Large intestine (tissue), 3 donors: ENCODE measurements at regions not wholly inside any gene's neighbourhood (a gene's known extent, or its start where the extent isn't known, plus 50 kb on each side); places are given as distances from the start of the nearest gene placed in this dataset.

Source experiments
- DNase-seq, 2 donors: peaks; one replicate each; pipeline versions ENCODE4 v3.0.0 to v3.0.0-alpha.2; 2013
- H3K27ac ChIP-seq: one replicate; pipeline ENCODE4 v1.5.1; 2013; ENCODE audit warnings: low read length
- H3K27me3 ChIP-seq: 2 replicates; pipeline ENCODE4 v1.6.1; 2013; ENCODE audit warnings: low read length; ENCODE audit not compliant: control insufficient read depth, insufficient read depth
- H3K36me3 ChIP-seq: 2 replicates; pipeline ENCODE4 v1.6.1; 2013; ENCODE audit warnings: low read length; ENCODE audit not compliant: control insufficient read depth, insufficient read depth
- H3K4me1 ChIP-seq: one replicate; pipeline ENCODE4 v1.6.1; 2013; ENCODE audit warnings: low read length; ENCODE audit not compliant: control insufficient read depth, insufficient read depth
- H3K4me3 ChIP-seq: one replicate; pipeline ENCODE4 v1.5.1; 2013; ENCODE audit warnings: low read length
- H3K9me3 ChIP-seq: one replicate; pipeline ENCODE4 v1.6.1; 2013; ENCODE audit warnings: mild to moderate bottlenecking, low read depth, low read length, moderate library complexity; ENCODE audit not compliant: control insufficient read depth
- WGBS: methylation state at CpG from one replicate; pipeline ENCODE4 v1.1.5; 2013; ENCODE audit warnings: low lambda C conversion rate; ENCODE audit not compliant: insufficient coverage; 5-methylcytosine and 5-hydroxymethylcytosine counted together

DNA sequence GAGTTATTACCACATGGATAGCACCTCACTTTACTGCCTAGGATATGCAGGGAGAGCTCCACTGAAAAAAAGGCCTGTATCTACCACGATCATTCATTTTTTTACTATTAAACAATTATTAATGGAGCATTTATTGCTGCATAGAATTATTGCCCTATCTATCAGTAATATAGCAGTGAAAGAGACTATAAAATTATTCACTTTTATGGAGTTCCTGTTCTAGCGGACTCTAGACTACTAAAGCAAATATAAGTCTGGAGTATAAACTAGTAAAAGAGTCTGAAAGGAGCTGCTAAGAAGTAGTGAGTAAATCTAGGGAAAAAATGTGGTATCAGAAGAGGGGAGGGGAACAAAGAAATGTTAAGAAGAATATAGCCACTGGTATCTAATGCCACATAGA is 150.4 kb upstream of the CYLC2 start:
- no peak overlapping the region for H3K4me3 ChIP-seq
- peaks cover 32% of the 10 kb centered on the region for H3K4me1 ChIP-seq
- H3K36me3 ChIP-seq = no peaks in the 10 kb centered on the region
- 32% methylated on average over 2 of the region's 2 CpGs for WGBS
- H3K9me3 ChIP-seq = no peaks in the 10 kb centered on the region
- H3K27me3 ChIP-seq = no peaks in the 10 kb centered on the region
- H3K27ac ChIP-seq = peak overlapping the region; percentile 49
- peak in 1 of 2 donors; percentile 65 for DNase-seq

- peak; percentile 25 to 65 for DNase-seq
- 10% methylated on average over 2 of the region's 2 CpGs for WGBS
- Histone ChIP-seq H3K9me3 (no peaks in the 10 kb centered on the region), H3K27ac (peak overlapping the region; percentile 55), H3K4me3 (no peak overlapping the region), H3K36me3 (no peaks in the 10 kb centered on the region), H3K27me3 (no peaks in the 10 kb centered on the region), H3K4me1 (peaks cover 32% of the 10 kb centered on the region)
Observed at GRCh38 chr9:102842423-102842822, 152.7 kb upstream of the CYLC2 start.

DNA sequence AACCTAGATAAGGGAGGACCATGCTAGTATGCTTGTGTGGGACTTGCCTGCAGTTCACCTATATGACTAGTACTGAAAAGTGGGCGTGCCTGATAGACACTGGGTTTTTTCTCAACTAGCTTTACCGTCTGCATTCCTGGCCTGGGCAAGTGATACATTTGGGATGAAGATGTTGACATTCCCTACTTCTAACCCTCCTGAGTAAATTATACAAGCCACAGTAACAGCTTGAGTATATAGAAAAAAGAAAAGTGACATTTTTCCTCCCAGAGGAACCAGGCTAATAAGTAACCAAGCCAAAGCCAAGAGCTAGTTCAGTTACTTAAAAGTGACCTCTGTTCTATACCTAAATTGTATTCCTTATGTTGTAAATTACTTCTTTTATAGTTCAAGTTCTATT is 153.8 kb upstream of the CYLC2 start:
- no peaks in the 10 kb centered on the region for H3K36me3 ChIP-seq
- WGBS = no CpG with 5 or more reads among the region's 2 CpGs
- H3K27me3 ChIP-seq = no peaks in the 10 kb centered on the region
- H3K9me3 ChIP-seq = no peaks in the 10 kb centered on the region
- peak in 1 of 2 donors; percentile 61 for DNase-seq
- H3K4me1 ChIP-seq = peaks cover 32% of the 10 kb centered on the region
- peak overlapping the region; percentile 55 for H3K27ac ChIP-seq
- no peak overlapping the region for H3K4me3 ChIP-seq

DNA sequence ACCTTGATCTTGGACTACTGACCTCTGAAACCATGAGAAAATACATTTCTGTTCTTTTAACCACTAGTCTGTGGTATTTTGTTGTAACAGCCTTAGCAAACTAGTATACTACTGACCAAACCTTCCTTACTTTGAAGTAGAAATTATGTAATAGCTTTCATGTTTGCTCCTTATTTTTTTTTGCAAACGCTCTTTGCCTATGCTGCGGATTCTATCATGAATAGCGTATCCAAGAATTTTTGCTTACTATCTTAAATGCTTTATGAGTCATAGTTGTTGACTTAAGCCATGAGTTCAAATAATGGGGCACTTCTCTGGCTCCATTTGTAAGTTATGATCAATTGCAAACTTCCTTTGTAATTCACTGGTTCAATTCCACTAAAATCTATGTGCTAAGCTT is 154.8 kb upstream of the CYLC2 start:
- Histone ChIP-seq H3K36me3 (no peaks in the 10 kb centered on the region), H3K27me3 (no peaks in the 10 kb centered on the region), H3K9me3 (no peaks in the 10 kb centered on the region), H3K27ac (peak overlapping the region; percentile 55), H3K4me3 (no peak overlapping the region), H3K4me1 (peaks cover 32% of the 10 kb centered on the region)
- no CpG with 5 or more reads among the region's 3 CpGs for WGBS
- peak in 1 of 2 donors; percentile 51 for DNase-seq

- no peaks in the 10 kb centered on the region for H3K4me1 ChIP-seq
- no peak for DNase-seq
- no peaks in the 10 kb centered on the region for H3K9me3 ChIP-seq
- no peaks in the 10 kb centered on the region for H3K36me3 ChIP-seq
- 86% methylated on average over 2 of the region's 3 CpGs for WGBS
- H3K27me3 ChIP-seq = no peaks in the 10 kb centered on the region
- no peak overlapping the region for H3K4me3 ChIP-seq
- no peak overlapping the region for H3K27ac ChIP-seq
Observed at GRCh38 chr9:102832814-102833213, 162.3 kb upstream of the CYLC2 start.

GRCh38 chr9:102796244-102796643 is 198.9 kb upstream of the CYLC2 start:
- DNase-seq = peak in 1 of 2 donors; percentile 27
- WGBS = no CpG with 5 or more reads among the region's 5 CpGs
- no peaks in the 10 kb centered on the region for H3K4me1 ChIP-seq
- H3K9me3 ChIP-seq = no peaks in the 10 kb centered on the region
- no peaks in the 10 kb centered on the region for H3K36me3 ChIP-seq
- H3K27me3 ChIP-seq = no peaks in the 10 kb centered on the region
- no peak overlapping the region for H3K4me3 ChIP-seq
- H3K27ac ChIP-seq = peak overlapping the region; percentile 51

DNA sequence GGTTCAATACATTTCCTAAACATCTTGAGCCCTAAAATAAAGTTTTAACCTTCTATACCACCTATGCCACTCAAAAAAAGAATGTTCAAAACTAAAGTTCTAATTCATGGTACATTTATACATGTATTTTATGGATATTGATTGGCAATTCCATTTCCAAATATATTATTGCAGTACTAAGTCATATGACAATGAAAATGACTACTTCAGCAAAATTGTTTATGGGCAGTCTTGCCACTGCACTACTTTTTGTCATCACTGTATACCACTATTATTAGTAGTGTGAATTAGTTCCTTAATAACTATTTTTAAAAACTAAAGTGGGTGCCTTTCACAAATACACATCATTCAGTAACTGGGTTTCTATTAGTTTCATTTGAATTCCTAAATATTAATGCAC is 199.6 kb upstream of the CYLC2 start:
- H3K4me1 ChIP-seq = no peaks in the 10 kb centered on the region
- no peak for DNase-seq
- no peak overlapping the region for H3K27ac ChIP-seq
- no peaks in the 10 kb centered on the region for H3K27me3 ChIP-seq
- no peaks in the 10 kb centered on the region for H3K9me3 ChIP-seq
- H3K4me3 ChIP-seq = no peak overlapping the region
- no peaks in the 10 kb centered on the region for H3K36me3 ChIP-seq

GRCh38 chr9:102779356-102779755 is 215.8 kb upstream of the CYLC2 start:
- Histone ChIP-seq H3K27ac (no peak overlapping the region), H3K27me3 (no peaks in the 10 kb centered on the region)

GRCh38 chr9:102778746-102779145 is 216.4 kb upstream of the CYLC2 start:
- 56% methylated on average over 4 of the region's 4 CpGs for WGBS

More at GRCh38 chr9:102779356-102779755, 215.8 kb upstream of the CYLC2 start:
- Histone ChIP-seq H3K4me3 (no peak overlapping the region), H3K4me1 (no peaks in the 10 kb centered on the region), H3K36me3 (no peaks in the 10 kb centered on the region), H3K9me3 (no peaks in the 10 kb centered on the region)
- no peak for DNase-seq

DNA sequence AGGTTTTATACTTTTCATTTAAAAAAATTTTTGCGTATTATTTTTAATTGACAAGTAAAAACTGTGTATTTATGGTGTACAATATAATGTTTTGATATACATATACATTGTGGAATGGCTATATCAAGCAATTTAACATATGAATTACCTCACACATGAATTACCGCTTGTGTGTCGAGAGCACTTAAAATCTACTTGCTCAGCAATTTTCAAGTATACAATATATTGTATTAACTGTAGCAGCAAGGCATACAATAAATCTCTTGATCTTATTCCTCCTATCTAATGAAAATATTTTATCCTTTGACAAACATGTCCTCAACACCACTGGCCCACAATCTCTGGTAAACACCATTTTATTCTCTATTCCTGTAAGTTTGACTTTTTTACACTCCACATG is 224.4 kb upstream of the CYLC2 start:
- no peaks in the 10 kb centered on the region for H3K27me3 ChIP-seq
- no peaks in the 10 kb centered on the region for H3K4me1 ChIP-seq
- WGBS = 100% methylated on average over 2 of the region's 3 CpGs
- H3K4me3 ChIP-seq = no peak overlapping the region
- DNase-seq = no peak
- no peak overlapping the region for H3K27ac ChIP-seq
- H3K36me3 ChIP-seq = no peaks in the 10 kb centered on the region
- H3K9me3 ChIP-seq = no peaks in the 10 kb centered on the region

More at GRCh38 chr9:102778746-102779145, 216.4 kb upstream of the CYLC2 start:
- Histone ChIP-seq H3K27ac (no peak overlapping the region), H3K4me1 (no peaks in the 10 kb centered on the region), H3K36me3 (no peaks in the 10 kb centered on the region), H3K9me3 (no peaks in the 10 kb centered on the region), H3K4me3 (no peak overlapping the region), H3K27me3 (no peaks in the 10 kb centered on the region)
- DNase-seq = no peak

DNA sequence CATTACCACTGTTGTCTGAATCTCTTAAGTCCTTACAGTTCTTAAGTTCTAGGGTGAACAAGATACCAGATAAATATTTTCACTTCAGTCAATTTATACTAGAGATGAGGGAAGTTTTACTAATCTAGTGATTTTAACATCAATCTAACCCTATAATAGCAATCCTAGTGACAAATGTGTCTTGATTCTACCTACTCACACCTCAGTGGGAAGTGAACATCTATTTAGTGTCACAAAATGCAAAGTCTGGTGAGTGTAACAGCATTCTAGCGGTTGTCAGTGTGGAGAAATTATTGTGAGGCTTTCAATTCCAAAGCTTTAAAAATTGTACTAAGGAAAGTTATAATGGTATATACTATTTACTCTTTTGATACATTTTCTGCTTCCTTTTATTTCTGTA is 225.8 kb upstream of the CYLC2 start:
- Histone ChIP-seq H3K9me3 (no peaks in the 10 kb centered on the region), H3K4me1 (no peaks in the 10 kb centered on the region), H3K36me3 (no peaks in the 10 kb centered on the region), H3K27me3 (no peaks in the 10 kb centered on the region), H3K27ac (no peak overlapping the region), H3K4me3 (no peak overlapping the region)
- no peak for DNase-seq
- WGBS = 80% methylated on average over 1 of the region's 1 CpG
